Stimulated activated naive CD8-positive, alpha-beta T cell treated with anti-CD3 and anti-CD28 coated beads, Interleukin-15, Interleukin-2, amounts not matched to agents 100 ng/mL and 50 ng/mL, for 24 hours (primary cell): ENCODE measurements at regions not wholly inside any gene's neighbourhood (a gene's known extent, or its start where the extent isn't known, plus 50 kb on each side); places are given as distances from the start of the nearest gene placed in this dataset.

Source experiments
- H3K27ac Mint-ChIP-seq: one replicate; pipeline ENCODE4 v1.8.0; 2021; ENCODE audit warnings: mild to moderate bottlenecking, mixed read lengths
- H3K27me3 Mint-ChIP-seq: one replicate; pipeline ENCODE4 v1.8.0; 2021; ENCODE audit warnings: mixed read lengths
- H3K36me3 Mint-ChIP-seq: one replicate; pipeline ENCODE4 v1.8.0; 2021; ENCODE audit warnings: low read depth, mixed read lengths
- H3K4me1 Mint-ChIP-seq: one replicate; pipeline ENCODE4 v1.8.0; 2021; ENCODE audit warnings: low read depth, mixed read lengths
- H3K4me3 Mint-ChIP-seq: one replicate; pipeline ENCODE4 v1.8.0; 2021; ENCODE audit warnings: mild to moderate bottlenecking, mixed read lengths
- H3K9me3 Mint-ChIP-seq: one replicate; pipeline ENCODE4 v1.8.0; 2021; ENCODE audit warnings: mixed read lengths

- peaks cover 1% of the 10 kb centered on the region for H3K4me1 Mint-ChIP-seq
- H3K9me3 Mint-ChIP-seq: peaks cover 5% of the 10 kb centered on the region
- H3K27me3 Mint-ChIP-seq: peaks cover 3% of the 10 kb centered on the region
- H3K36me3 Mint-ChIP-seq: no peaks in the 10 kb centered on the region
- H3K4me3 Mint-ChIP-seq: no peak overlapping the region
- no peak overlapping the region for H3K27ac Mint-ChIP-seq
These were observed 172.5 kb downstream of the DLEU7 start for GRCh38 chr13:50670847-50671496.

- Mint-ChIP-seq H3K9me3 (peaks cover under 1% of the 10 kb centered on the region), H3K27me3 (no peaks in the 10 kb centered on the region), H3K4me3 (no peak overlapping the region)
These were observed 172.0 kb downstream of the DLEU7 start for GRCh38 chr13:50671497-50671850.

GRCh38 chr13:50672025-50672424 lies 171.5 kb downstream of the DLEU7 start:
- Mint-ChIP-seq H3K27ac (no peak overlapping the region), H3K9me3 (no peaks in the 10 kb centered on the region)

More at GRCh38 chr13:50671497-50671850, 172.0 kb downstream of the DLEU7 start:
- Mint-ChIP-seq H3K4me1 (peaks cover 6% of the 10 kb centered on the region), H3K27ac (no peak overlapping the region), H3K36me3 (no peaks in the 10 kb centered on the region)

GRCh38 chr13:50675651-50676050 lies 167.8 kb downstream of the DLEU7 start:
- H3K4me1 Mint-ChIP-seq: peaks cover 19% of the 10 kb centered on the region
- no peaks in the 10 kb centered on the region for H3K27me3 Mint-ChIP-seq
- no peak overlapping the region for H3K4me3 Mint-ChIP-seq
- H3K27ac Mint-ChIP-seq: no peak overlapping the region
- no peaks in the 10 kb centered on the region for H3K9me3 Mint-ChIP-seq
- no peaks in the 10 kb centered on the region for H3K36me3 Mint-ChIP-seq

More at GRCh38 chr13:50672025-50672424, 171.5 kb downstream of the DLEU7 start:
- H3K27me3 Mint-ChIP-seq: no peaks in the 10 kb centered on the region
- no peaks in the 10 kb centered on the region for H3K36me3 Mint-ChIP-seq
- no peak overlapping the region for H3K4me3 Mint-ChIP-seq
- H3K4me1 Mint-ChIP-seq: peaks cover 12% of the 10 kb centered on the region

GRCh38 chr13:50676602-50677001 lies 166.9 kb downstream of the DLEU7 start:
- peaks cover 19% of the 10 kb centered on the region for H3K4me1 Mint-ChIP-seq
- H3K36me3 Mint-ChIP-seq: no peaks in the 10 kb centered on the region
- no peak overlapping the region for H3K4me3 Mint-ChIP-seq
- H3K27ac Mint-ChIP-seq: no peak overlapping the region
- no peaks in the 10 kb centered on the region for H3K9me3 Mint-ChIP-seq
- H3K27me3 Mint-ChIP-seq: no peaks in the 10 kb centered on the region

GRCh38 chr13:50677258-50677657 lies 166.2 kb downstream of the DLEU7 start:
- H3K4me3 Mint-ChIP-seq: no peak overlapping the region
- no peaks in the 10 kb centered on the region for H3K27me3 Mint-ChIP-seq
- H3K36me3 Mint-ChIP-seq: no peaks in the 10 kb centered on the region
- H3K27ac Mint-ChIP-seq: no peak overlapping the region
- peaks cover 19% of the 10 kb centered on the region for H3K4me1 Mint-ChIP-seq
- no peaks in the 10 kb centered on the region for H3K9me3 Mint-ChIP-seq

GRCh38 chr13:50677687-50678463 lies 165.6 kb downstream of the DLEU7 start:
- Mint-ChIP-seq H3K4me1 (peaks cover 19% of the 10 kb centered on the region), H3K4me3 (no peak overlapping the region), H3K27ac (no peak overlapping the region), H3K36me3 (no peaks in the 10 kb centered on the region), H3K9me3 (no peaks in the 10 kb centered on the region), H3K27me3 (no peaks in the 10 kb centered on the region)

GRCh38 chr13:50678464-50679162 lies 164.9 kb downstream of the DLEU7 start:
- H3K4me3 Mint-ChIP-seq: no peak overlapping the region
- H3K27ac Mint-ChIP-seq: no peak overlapping the region
- H3K27me3 Mint-ChIP-seq: no peaks in the 10 kb centered on the region
- no peaks in the 10 kb centered on the region for H3K36me3 Mint-ChIP-seq
- H3K9me3 Mint-ChIP-seq: no peaks in the 10 kb centered on the region
- H3K4me1 Mint-ChIP-seq: peaks cover 19% of the 10 kb centered on the region

- H3K27me3 Mint-ChIP-seq: no peaks in the 10 kb centered on the region
- peaks cover 24% of the 10 kb centered on the region for H3K4me1 Mint-ChIP-seq
These were observed 164.2 kb downstream of the DLEU7 start for GRCh38 chr13:50679321-50679720.

GRCh38 chr13:50682002-50682401 lies 161.5 kb downstream of the DLEU7 start:
- no peaks in the 10 kb centered on the region for H3K9me3 Mint-ChIP-seq
- H3K4me1 Mint-ChIP-seq: peaks cover 32% of the 10 kb centered on the region
- H3K27me3 Mint-ChIP-seq: no peaks in the 10 kb centered on the region
- no peak overlapping the region for H3K4me3 Mint-ChIP-seq
- H3K36me3 Mint-ChIP-seq: no peaks in the 10 kb centered on the region
- no peak overlapping the region for H3K27ac Mint-ChIP-seq

More at GRCh38 chr13:50679321-50679720, 164.2 kb downstream of the DLEU7 start:
- H3K27ac Mint-ChIP-seq: no peak overlapping the region
- no peak overlapping the region for H3K4me3 Mint-ChIP-seq
- no peaks in the 10 kb centered on the region for H3K36me3 Mint-ChIP-seq
- H3K9me3 Mint-ChIP-seq: no peaks in the 10 kb centered on the region

GRCh38 chr13:50682966-50683365 lies 160.5 kb downstream of the DLEU7 start:
- no peaks in the 10 kb centered on the region for H3K36me3 Mint-ChIP-seq
- no peak overlapping the region for H3K4me3 Mint-ChIP-seq
- H3K4me1 Mint-ChIP-seq: peaks cover 32% of the 10 kb centered on the region
- no peaks in the 10 kb centered on the region for H3K27me3 Mint-ChIP-seq
- no peaks in the 10 kb centered on the region for H3K9me3 Mint-ChIP-seq
- no peak overlapping the region for H3K27ac Mint-ChIP-seq

- Mint-ChIP-seq H3K4me1 (peaks cover 26% of the 10 kb centered on the region), H3K4me3 (no peak overlapping the region), H3K36me3 (no peaks in the 10 kb centered on the region), H3K27ac (no peak overlapping the region), H3K9me3 (no peaks in the 10 kb centered on the region), H3K27me3 (no peaks in the 10 kb centered on the region)
These were observed 159.1 kb downstream of the DLEU7 start for GRCh38 chr13:50684366-50684765.

- H3K9me3 Mint-ChIP-seq: no peaks in the 10 kb centered on the region
- H3K4me3 Mint-ChIP-seq: no peak overlapping the region
- no peaks in the 10 kb centered on the region for H3K27me3 Mint-ChIP-seq
- H3K27ac Mint-ChIP-seq: no peak overlapping the region
- peaks cover 26% of the 10 kb centered on the region for H3K4me1 Mint-ChIP-seq
- H3K36me3 Mint-ChIP-seq: no peaks in the 10 kb centered on the region
These were observed 158.0 kb downstream of the DLEU7 start for GRCh38 chr13:50685491-50685890.

GRCh38 chr13:50685956-50686355 lies 157.5 kb downstream of the DLEU7 start:
- Mint-ChIP-seq H3K27ac (no peak overlapping the region), H3K27me3 (no peaks in the 10 kb centered on the region), H3K4me3 (no peak overlapping the region), H3K4me1 (peaks cover 26% of the 10 kb centered on the region), H3K9me3 (no peaks in the 10 kb centered on the region), H3K36me3 (no peaks in the 10 kb centered on the region)

GRCh38 chr13:50686551-50686950 lies 156.9 kb downstream of the DLEU7 start:
- peaks cover 26% of the 10 kb centered on the region for H3K4me1 Mint-ChIP-seq
- H3K4me3 Mint-ChIP-seq: no peak overlapping the region
- H3K27me3 Mint-ChIP-seq: no peaks in the 10 kb centered on the region
- H3K9me3 Mint-ChIP-seq: no peaks in the 10 kb centered on the region
- H3K27ac Mint-ChIP-seq: no peak overlapping the region
- H3K36me3 Mint-ChIP-seq: no peaks in the 10 kb centered on the region
